SK-N-MC (cell line): ENCODE measurements at regions not wholly inside any gene's neighbourhood (a gene's known extent, or its start where the extent isn't known, plus 50 kb on each side); places are given as distances from the start of the nearest gene placed in this dataset.
"Not testable (repeated sequence)": the region's sequence is repeated elsewhere in the genome, so short reads cannot be mapped to it uniquely, and the experiment has no call there.

Source experiments
- DNase-seq: peaks from one replicate; pipeline ENCODE4 v3.0.0-alpha.2; 2011; ENCODE audit warnings: low read depth, low spot score
- H3K27ac ChIP-seq: fragments of 200-600 bp; sonication (generic); 2 replicates; pipeline ENCODE4 v1.5.1; 2016; ENCODE audit warnings: mixed run types
- H3K36me3 ChIP-seq: fragments of 200-600 bp; sonication (generic); 2 replicates; pipeline ENCODE4 v1.6.1; 2017; ENCODE audit warnings: antibody characterized with exemption, low read length, mixed read lengths; ENCODE audit not compliant: insufficient read depth
- H3K4me3 ChIP-seq: fragments of 200-600 bp; sonication (generic); 2 replicates; pipeline ENCODE4 v1.5.1; 2016
- H3K9ac ChIP-seq: fragments of 200-600 bp; sonication (generic); 2 replicates; pipeline ENCODE4 v1.8.0; 2017; ENCODE audit warnings: mixed run types, mixed read lengths; ENCODE audit not compliant: insufficient read length
- H3K9me3 ChIP-seq: fragments of 200-600 bp; sonication (generic); 2 replicates; pipeline ENCODE4 v1.6.1; 2017; ENCODE audit warnings: low read depth, mild to moderate bottlenecking, antibody characterized with exemption, low read length, moderate library complexity, mixed read lengths
- EZH2 ChIP-seq: fragments of 200-600 bp; sonication (generic); IDR thresholded peaks from one replicate; pipeline ENCODE4 v1.6.1; 2017; ENCODE audit warnings: antibody characterized with exemption
- FOXP2 ChIP-seq: optimal IDR thresholded peaks from 2 replicates; pipeline ENCODE3; 2011; ENCODE audit warnings: mild to moderate bottlenecking, moderate library complexity; ENCODE audit not compliant: insufficient read depth; ENCODE audit errors: extremely low read length, control extremely low read depth
- POLR2AphosphoS5 ChIP-seq: IDR thresholded peaks from 2 replicates; pipeline ENCODE4 v1.6.1; 2012; ENCODE audit warnings: mild to moderate bottlenecking, low read depth, low read length, borderline replicate concordance

GRCh38 chr2:195534971-195535370 lies 122.1 kb upstream of the SLC39A10 start:
- Histone ChIP-seq H3K36me3 (no peaks in the 10 kb centered on the region), H3K9ac (no peak overlapping the region), H3K9me3 (no peaks in the 10 kb centered on the region), H3K27ac (no peak overlapping the region), H3K4me3 (no peak overlapping the region)
- DNase-seq: no peak
- TF ChIP-seq POLR2AphosphoS5 (no peak), EZH2 (no peak), FOXP2 (no peak)

- H3K36me3 ChIP-seq: no peaks in the 10 kb centered on the region
- no peak overlapping the region for H3K4me3 ChIP-seq
- no peak overlapping the region for H3K9ac ChIP-seq
- no peaks in the 10 kb centered on the region for H3K9me3 ChIP-seq
- H3K27ac ChIP-seq: no peak overlapping the region
- no peak for DNase-seq
- no peak for TF ChIP-seq POLR2AphosphoS5
- TF ChIP-seq FOXP2: no peak
- no peak for TF ChIP-seq EZH2
Observed at GRCh38 chr2:195533771-195534642, 123.0 kb upstream of the SLC39A10 start.

DNA sequence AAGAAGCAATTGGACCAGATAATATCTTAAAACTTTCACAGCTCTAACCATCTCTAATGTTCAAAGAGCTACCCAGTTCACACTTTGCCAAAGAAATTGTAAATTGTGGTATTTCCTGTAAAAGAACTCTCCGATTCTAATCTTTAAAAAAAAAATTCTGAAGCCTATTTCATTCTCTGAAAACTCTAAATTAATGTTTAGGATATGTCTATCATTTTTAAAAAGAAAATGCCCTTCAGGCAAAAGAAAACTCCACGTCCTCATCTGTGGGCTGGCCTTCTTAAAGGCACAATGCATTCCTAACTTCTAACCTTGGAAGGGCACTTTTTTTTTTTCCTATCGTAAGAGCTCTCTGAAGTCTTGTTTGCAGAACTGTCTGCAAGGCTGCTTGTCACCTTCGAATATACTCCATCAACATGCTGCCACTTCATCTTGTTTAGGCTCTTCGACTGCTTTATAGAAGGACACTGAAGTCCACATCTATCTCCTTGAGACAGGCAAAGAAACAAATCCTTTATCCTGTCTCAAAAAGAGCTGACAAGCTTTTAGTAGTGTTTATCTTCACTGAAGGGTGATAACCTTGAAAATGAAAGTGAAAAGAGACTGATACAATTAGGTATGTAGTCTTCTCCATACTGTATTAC lies 124.3 kb upstream of the SLC39A10 start:
- Histone ChIP-seq H3K9me3 (no peaks in the 10 kb centered on the region), H3K36me3 (no peaks in the 10 kb centered on the region), H3K4me3 (0 out of 2 replicates have a peak overlapping the region, but pooled peaks have one; percentile 14), H3K27ac (no peak overlapping the region), H3K9ac (no peak overlapping the region)
- DNase-seq: no peak
- no peak for TF ChIP-seq POLR2AphosphoS5

DNA sequence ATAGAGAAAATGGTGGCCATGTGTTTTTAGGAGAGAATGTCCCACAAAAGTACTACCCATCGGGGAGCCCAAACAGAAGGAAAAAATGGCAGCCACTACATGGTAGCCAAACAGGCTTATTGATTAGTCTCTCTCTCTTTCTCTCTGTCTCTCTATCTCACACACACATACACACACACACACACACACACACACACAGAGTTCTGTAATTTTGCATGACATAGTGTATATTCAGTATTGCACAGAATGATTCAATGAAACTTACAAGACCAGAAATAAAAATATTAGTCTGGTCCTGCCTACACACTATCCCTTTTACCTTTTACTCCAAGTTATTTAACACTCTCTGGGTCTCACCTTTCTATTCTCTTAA lies 124.8 kb upstream of the SLC39A10 start:
- Histone ChIP-seq H3K36me3 (no peaks in the 10 kb centered on the region), H3K9ac (no peak overlapping the region), H3K4me3 (no peak overlapping the region), H3K9me3 (no peaks in the 10 kb centered on the region), H3K27ac (no peak overlapping the region)
- TF ChIP-seq EZH2: no peak
- no peak for DNase-seq

- no peak overlapping the region for H3K4me3 ChIP-seq
- no peak overlapping the region for H3K27ac ChIP-seq
- no peaks in the 10 kb centered on the region for H3K36me3 ChIP-seq
- no peak for DNase-seq
- TF ChIP-seq FOXP2 (no peak), EZH2 (no peak), POLR2AphosphoS5 (no peak)
- H3K9ac ChIP-seq: no peak overlapping the region
- H3K9me3 ChIP-seq: no peaks in the 10 kb centered on the region
Observed at GRCh38 chr2:195531754-195532153, 125.3 kb upstream of the SLC39A10 start.

GRCh38 chr2:195523242-195523641 lies 133.8 kb upstream of the SLC39A10 start:
- not testable (repeated sequence) for H3K4me3 ChIP-seq, H3K27ac ChIP-seq, DNase-seq, H3K9ac ChIP-seq, H3K9me3 ChIP-seq, H3K36me3 ChIP-seq

GRCh38 chr2:195521589-195521988 lies 135.4 kb upstream of the SLC39A10 start:
- no peak for TF ChIP-seq FOXP2
- TF ChIP-seq EZH2: no peak
- TF ChIP-seq POLR2AphosphoS5: no peak
- H3K9ac ChIP-seq: no peak overlapping the region
- H3K9me3 ChIP-seq: no peaks in the 10 kb centered on the region
- no peak overlapping the region for H3K27ac ChIP-seq
- H3K36me3 ChIP-seq: no peaks in the 10 kb centered on the region
- DNase-seq: no peak
- no peak overlapping the region for H3K4me3 ChIP-seq

GRCh38 chr2:195520671-195521155 lies 136.3 kb upstream of the SLC39A10 start:
- Histone ChIP-seq H3K36me3 (no peaks in the 10 kb centered on the region), H3K9ac (no peak overlapping the region), H3K9me3 (no peaks in the 10 kb centered on the region), H3K4me3 (no peak overlapping the region), H3K27ac (no peak overlapping the region)
- TF ChIP-seq POLR2AphosphoS5: no peak
- TF ChIP-seq EZH2: no peak
- TF ChIP-seq FOXP2: no peak
- no peak for DNase-seq

- no peak for TF ChIP-seq POLR2AphosphoS5
- TF ChIP-seq EZH2: no peak
- TF ChIP-seq FOXP2: no peak
Observed at GRCh38 chr2:195515551-195515950, 141.5 kb upstream of the SLC39A10 start.

More at GRCh38 chr2:195515551-195515950, 141.5 kb upstream of the SLC39A10 start:
- Histone ChIP-seq H3K9ac (no peak overlapping the region), H3K9me3 (no peaks in the 10 kb centered on the region), H3K4me3 (no peak overlapping the region), H3K36me3 (no peaks in the 10 kb centered on the region), H3K27ac (no peak overlapping the region)
- DNase-seq: no peak
